Small intestine (tissue), 7 donors: ENCODE measurements at regions not wholly inside any gene's neighbourhood (a gene's known extent, or its start where the extent isn't known, plus 50 kb on each side); places are given as distances from the start of the nearest gene placed in this dataset.

Experiments used
- DNase-seq, 2 donors: peaks; one replicate each; pipeline versions ENCODE4 v3.0.0 to v3.0.0-alpha.2; 2013
- FAIRE-seq: peaks from 2 replicates; lab custom pipeline; 2012; peaks lifted over from hg19 to GRCh38; lab: Jason Lieb, UNC
- H3K27ac ChIP-seq, 3 donors: one replicate each; pipeline ENCODE4 v1.5.1; 2013; ENCODE audit warnings: low read length in 2 of 3, mild to moderate bottlenecking in 2 of 3, control low read depth in 1 of 3, inconsistent platforms in 1 of 3, low read depth in 1 of 3, moderate library complexity in 1 of 3
- H3K27me3 ChIP-seq, 3 donors: one replicate each; pipeline ENCODE4 v1.6.1; 2013; ENCODE audit warnings: low read length in 3 of 3, inconsistent platforms in 1 of 3; ENCODE audit not compliant: control insufficient read depth in 3 of 3, insufficient read depth in 3 of 3
- H3K36me3 ChIP-seq, 3 donors: one replicate each; pipeline ENCODE4 v1.6.1; 2013; ENCODE audit warnings: low read length in 3 of 3, inconsistent platforms in 1 of 3, low read depth in 1 of 3, mild to moderate bottlenecking in 1 of 3, moderate library complexity in 1 of 3; ENCODE audit not compliant: control insufficient read depth in 3 of 3, insufficient read depth in 2 of 3
- H3K4me1 ChIP-seq, 3 donors: one replicate each; pipeline ENCODE4 v1.6.1; 2013; ENCODE audit warnings: low read length in 2 of 3, inconsistent platforms in 1 of 3, low read depth in 1 of 3, mild to moderate bottlenecking in 1 of 3, moderate library complexity in 1 of 3; ENCODE audit not compliant: control insufficient read depth in 3 of 3, insufficient read depth in 2 of 3
- H3K4me3 ChIP-seq, 3 donors: one replicate each; pipeline ENCODE4 v1.5.1; 2013; ENCODE audit warnings: low read length in 3 of 3, control low read depth in 1 of 3, inconsistent platforms in 1 of 3, low read depth in 1 of 3, mild to moderate bottlenecking in 1 of 3, moderate library complexity in 1 of 3
- H3K9me3 ChIP-seq, 2 donors: one replicate each; pipeline ENCODE4 v1.6.1; 2013; ENCODE audit warnings: low read depth in 1 of 2, low read length in 1 of 2; ENCODE audit not compliant: control insufficient read depth in 2 of 2, insufficient read depth in 1 of 2
- WGBS, 3 donors: extraction: QIAGEN DNeasy Blood & Tissue Kit; methylation state at CpG; one replicate each; pipeline ENCODE4 v1.1.7; 2013; 5-methylcytosine and 5-hydroxymethylcytosine counted together
- donor health status: healthy with polysubstance abuse.
- donor health status: control.
- donor health status: control.
- donor health status: Bipolar disorder and iron deficiency.
- donor health status: healthy.

DNA sequence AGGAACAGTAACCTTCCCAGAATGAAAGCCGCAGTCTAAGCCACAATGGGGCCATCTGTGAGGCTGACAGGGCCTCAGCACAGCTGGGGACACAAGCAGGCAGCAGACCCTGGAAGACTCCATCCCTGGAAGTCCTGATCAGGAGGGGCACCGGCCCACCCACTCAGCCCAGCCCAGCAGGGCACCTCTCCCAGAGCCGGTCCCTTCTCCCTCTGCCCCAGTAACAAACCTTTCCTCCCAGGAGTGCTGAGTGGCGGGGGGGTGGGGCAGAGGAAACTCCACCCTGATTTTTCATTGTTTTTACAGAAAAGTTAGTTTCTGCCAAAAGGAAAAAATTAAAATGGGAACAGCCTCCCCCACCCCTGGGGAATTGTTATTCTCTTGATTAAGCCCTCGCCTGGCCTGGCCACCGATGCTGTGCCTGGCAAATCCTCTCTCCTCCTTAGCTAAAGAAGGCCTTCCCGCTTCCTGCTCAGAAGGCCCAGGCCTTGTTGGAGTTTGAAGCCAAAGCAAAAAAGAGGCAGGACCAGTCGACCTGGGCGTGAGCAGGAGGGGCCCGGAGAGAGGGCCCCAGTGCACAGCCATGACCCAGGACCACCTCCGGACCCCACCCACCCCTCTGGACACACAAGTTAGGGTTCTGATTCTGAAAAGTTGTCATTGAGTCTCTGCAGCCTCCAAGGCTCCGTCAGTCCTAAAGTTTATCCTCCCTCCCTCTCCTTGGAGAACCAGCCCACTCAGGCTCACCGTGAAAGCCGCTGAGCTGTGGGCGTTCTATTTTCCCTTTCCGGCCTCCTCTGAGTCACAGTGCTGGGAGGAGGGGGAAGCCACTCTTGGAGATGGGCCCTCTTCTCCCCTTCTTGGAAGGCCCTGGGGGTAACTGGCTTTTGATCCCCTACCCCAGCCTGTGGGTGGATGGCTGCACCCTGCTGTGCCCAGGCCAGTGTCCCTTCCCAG is 128.4 kb upstream of the TNRC6C start:
- H3K36me3 ChIP-seq: no peaks in the 10 kb centered on the region
- H3K4me1 ChIP-seq: peaks cover 0 to 11% (median 4%) of the 10 kb centered on the region in 3 donors
- FAIRE-seq (no peak), DNase-seq (no peak)
- WGBS, 3 donors: 52 to 77% (median 65%) methylated on average over 14 to 16 of the region's 16 CpGs
- no peak overlapping the region for H3K4me3 ChIP-seq
- H3K9me3 ChIP-seq: no peaks in the 10 kb centered on the region
- peaks cover 0 to 5% (median 0%) of the 10 kb centered on the region in 3 donors for H3K27me3 ChIP-seq
- H3K27ac ChIP-seq: peak overlapping the region in 1 of 3 donors; percentile 86

DNA sequence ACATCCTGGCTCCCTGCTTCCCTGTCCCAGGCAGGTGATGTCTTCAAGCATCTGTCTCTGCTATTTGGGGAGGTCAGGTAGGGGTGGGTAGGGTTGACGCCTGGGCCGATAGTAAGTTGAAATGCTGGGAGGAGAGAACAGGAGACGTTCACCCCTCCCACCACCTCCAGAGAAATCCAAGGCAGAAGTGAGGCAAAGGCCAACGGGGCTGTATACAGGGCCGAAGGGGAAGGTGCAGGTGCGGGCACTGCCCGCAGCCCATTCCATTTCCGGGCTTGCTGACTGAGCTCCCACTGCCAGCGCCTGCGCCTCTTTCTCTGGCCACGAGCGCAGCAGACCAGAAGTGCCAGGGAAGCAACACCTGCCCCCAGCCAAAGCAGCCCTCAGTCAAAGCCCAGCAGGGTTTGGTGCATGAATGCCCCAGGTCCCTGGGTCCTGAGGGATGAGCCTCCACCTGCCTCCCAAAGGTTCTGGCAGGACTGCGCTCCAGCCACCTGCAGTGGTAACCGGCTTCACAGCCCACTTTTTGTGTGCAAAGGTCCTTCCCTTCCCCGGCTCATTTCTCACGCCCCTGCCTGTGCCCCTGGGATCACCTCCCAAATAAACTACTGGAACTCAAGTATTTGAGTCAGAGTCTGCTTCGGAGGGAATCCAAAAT is 127.6 kb upstream of the TNRC6C start:
- DNase-seq (no peak), FAIRE-seq (no peak)
- 78 to 80% (median 80%) methylated on average over 17 of the region's 17 CpGs for WGBS, 3 donors
- no peaks in the 10 kb centered on the region for H3K36me3 ChIP-seq
- H3K4me3 ChIP-seq: no peak overlapping the region
- peaks cover 0 to 11% (median 4%) of the 10 kb centered on the region in 3 donors for H3K4me1 ChIP-seq
- H3K27me3 ChIP-seq: peaks cover 0 to 5% (median 0%) of the 10 kb centered on the region in 3 donors
- peak overlapping the region in 1 of 3 donors; percentile 86 for H3K27ac ChIP-seq
- H3K9me3 ChIP-seq: no peaks in the 10 kb centered on the region

DNA sequence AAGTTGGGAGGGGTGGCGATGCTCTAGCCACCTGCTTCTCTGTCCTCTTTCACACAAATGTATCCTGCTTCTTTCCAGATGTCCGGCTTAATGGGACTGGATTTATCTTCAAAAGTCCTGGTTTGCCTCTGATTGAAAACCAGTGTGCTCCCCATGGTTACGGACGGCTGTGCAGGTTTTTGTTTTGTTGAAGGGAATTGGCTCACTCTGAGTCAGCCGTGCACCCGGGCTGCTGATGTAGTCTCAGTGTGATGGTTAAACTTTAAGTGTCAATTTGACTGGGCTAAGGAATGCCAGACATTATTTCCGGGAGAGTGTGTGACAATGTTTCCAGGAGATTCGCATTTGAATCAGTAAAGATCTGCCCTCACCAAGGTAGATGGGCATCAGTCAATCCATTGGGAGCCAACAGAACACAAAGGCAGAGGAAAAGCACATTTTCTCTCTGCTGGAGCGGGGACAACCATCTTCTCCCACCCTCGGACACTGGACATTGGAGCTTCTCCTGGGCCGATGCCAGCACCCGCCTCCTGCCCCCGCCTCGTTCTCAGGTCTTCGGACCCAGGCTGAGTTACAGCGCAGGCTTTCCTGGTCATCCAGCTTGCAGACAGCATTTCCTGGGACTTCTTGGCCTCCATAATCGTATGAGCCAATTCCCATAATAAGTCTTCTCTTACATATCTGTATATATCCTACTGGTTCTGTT is 126.9 kb upstream of the TNRC6C start:
- Histone ChIP-seq H3K27me3 (peaks cover 0 to 5% (median 0%) of the 10 kb centered on the region in 3 donors), H3K9me3 (no peaks in the 10 kb centered on the region), H3K36me3 (no peaks in the 10 kb centered on the region), H3K4me1 (peaks cover 0 to 11% (median 4%) of the 10 kb centered on the region in 3 donors), H3K4me3 (no peak overlapping the region), H3K27ac (peak overlapping the region in 1 of 3 donors; percentile 86)
- WGBS, 3 donors: 78 to 84% (median 80%) methylated on average over 17 of the region's 17 CpGs
- DNase-seq (no peak), FAIRE-seq (no peak)

DNA sequence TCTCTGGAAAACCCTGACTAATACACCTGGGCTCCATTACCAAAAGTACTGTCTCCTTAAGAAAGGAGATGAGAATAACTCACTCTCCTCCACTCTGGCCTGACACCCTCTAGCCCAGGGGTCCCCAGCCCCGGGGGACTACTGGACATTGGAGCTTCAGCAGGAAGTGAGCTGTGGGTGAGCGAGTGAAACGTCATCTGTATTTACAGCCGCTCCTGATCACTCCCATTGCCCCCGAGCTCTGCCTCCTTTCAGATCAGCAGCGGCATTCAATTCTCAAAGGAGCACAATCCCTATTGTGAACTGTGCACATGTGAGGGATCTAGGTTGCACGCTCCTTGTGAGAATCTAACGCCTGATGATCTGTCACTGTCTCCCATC is 126.3 kb upstream of the TNRC6C start:
- no peak for DNase-seq
- H3K4me1 ChIP-seq: peaks cover 0 to 11% (median 4%) of the 10 kb centered on the region in 3 donors
- FAIRE-seq: no peak
- no peaks in the 10 kb centered on the region for H3K9me3 ChIP-seq
- H3K4me3 ChIP-seq: no peak overlapping the region
- 80 to 85% (median 82%) methylated on average over 8 of the region's 8 CpGs for WGBS, 3 donors
- H3K27me3 ChIP-seq: peaks cover 0 to 5% (median 0%) of the 10 kb centered on the region in 3 donors
- H3K27ac ChIP-seq: no peak overlapping the region
- H3K36me3 ChIP-seq: no peaks in the 10 kb centered on the region

DNA sequence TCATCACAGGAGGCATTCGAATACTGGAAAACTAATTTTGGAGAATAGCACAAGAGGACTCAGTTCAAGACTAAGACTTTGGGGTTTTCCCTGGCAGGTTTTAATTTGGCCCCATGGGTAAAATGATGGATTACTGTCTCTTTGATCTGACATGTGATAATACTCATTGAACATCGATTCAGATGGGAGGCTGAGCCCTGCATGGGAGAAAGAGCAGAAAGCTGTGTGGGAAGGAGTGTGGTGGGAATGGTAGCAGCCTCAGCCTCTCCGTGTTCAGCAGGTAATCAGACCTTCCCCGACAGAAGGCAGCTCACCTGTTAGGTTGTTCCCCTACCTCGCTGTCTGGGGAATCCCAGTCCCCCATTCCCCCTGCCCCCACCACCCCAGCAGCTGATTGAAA is 124.7 kb upstream of the TNRC6C start:
- FAIRE-seq: no peak
- no peaks in the 10 kb centered on the region for H3K36me3 ChIP-seq
- peaks cover 0 to 11% (median 4%) of the 10 kb centered on the region in 3 donors for H3K4me1 ChIP-seq
- H3K9me3 ChIP-seq: no peaks in the 10 kb centered on the region
- peaks cover 0 to 5% (median 0%) of the 10 kb centered on the region in 3 donors for H3K27me3 ChIP-seq
- H3K27ac ChIP-seq: no peak overlapping the region
- no peak for DNase-seq
- WGBS, 3 donors: 77 to 88% (median 81%) methylated on average over 5 of the region's 5 CpGs
- H3K4me3 ChIP-seq: no peak overlapping the region

DNA sequence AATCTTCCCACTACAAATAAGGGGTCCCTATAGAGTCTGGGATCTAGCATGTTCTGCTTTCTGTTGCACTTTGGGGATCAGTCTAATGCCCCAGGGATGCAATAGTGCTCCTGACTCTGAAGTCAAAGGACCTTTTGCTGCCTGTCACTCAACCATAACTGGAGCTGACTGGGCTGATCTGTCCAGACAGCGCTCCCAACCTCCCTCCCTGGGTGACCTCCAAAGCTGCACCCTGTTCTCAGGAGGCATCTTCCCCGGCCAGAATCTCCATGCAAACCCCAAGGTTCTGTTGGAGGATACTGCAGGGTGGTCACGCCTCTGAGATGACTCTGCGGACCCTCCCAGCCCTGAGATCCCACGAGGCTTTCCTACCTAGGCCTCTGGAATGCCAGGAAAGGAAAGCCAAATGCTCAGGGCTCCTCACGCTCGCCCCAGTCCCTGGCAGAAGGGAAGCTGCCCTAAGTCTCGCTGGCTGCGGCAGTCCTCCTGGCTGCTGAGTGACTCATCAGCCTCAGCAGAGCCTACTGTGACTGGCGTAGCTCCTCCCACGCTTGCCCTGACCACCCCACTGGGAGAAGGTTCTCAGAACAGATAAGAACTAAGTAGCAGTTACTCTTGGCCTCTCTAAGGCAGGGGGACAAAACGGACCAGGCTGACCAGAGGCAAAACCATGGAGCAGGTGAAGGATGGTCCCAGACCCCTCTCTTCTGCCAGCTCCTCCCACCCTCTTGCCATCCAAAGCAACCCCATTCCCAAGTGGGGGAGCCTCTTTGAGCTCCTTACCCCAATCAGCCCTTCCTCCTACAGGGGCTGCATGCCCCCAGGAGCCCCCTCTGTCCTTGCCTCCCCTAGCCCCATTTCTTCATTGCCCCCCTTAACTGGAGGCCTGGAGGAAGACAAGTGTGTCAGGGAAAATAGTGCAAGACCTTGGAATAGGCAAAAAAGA is 124.1 kb upstream of the TNRC6C start:
- no peak for FAIRE-seq
- H3K4me1 ChIP-seq: peaks cover 0 to 11% (median 4%) of the 10 kb centered on the region in 3 donors
- no peak overlapping the region for H3K27ac ChIP-seq
- no peaks in the 10 kb centered on the region for H3K36me3 ChIP-seq
- H3K4me3 ChIP-seq: no peak overlapping the region
- no peaks in the 10 kb centered on the region for H3K9me3 ChIP-seq
- peak; percentile 71 for DNase-seq
- peaks cover 0 to 5% (median 0%) of the 10 kb centered on the region in 3 donors for H3K27me3 ChIP-seq
- WGBS, 3 donors: 16 to 51% (median 31%) methylated on average over 12 of the region's 12 CpGs

DNA sequence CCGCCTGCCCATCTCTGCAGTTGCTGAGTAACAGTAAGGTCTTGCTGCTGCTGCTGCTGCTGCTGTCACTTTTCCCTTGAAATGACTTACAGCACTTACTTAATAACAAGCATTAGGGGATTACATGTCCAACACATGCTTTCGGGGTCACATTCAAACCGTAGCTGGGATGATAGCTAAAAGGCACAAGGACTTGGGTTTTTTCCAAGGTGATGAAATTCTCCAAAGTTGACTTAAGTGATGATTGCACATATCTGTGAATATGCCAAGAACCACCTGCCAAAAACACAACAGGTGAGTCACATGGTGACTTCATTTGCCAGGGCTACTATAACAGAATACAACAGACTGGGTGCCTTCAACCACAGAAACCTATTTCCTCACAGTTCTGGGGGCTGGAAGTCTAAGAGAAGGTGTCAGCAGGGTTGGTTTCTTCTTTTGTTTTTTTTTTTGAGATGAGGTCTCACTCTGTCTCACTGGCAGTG is 121.9 kb upstream of the TNRC6C start:
- peaks cover 0 to 3% (median 0%) of the 10 kb centered on the region in 3 donors for H3K27me3 ChIP-seq
- 54 to 75% (median 56%) methylated on average over 3 of the region's 3 CpGs for WGBS, 3 donors
- peaks cover 0 to 22% (median 4%) of the 10 kb centered on the region in 3 donors for H3K4me1 ChIP-seq
- DNase-seq: no peak
- no peaks in the 10 kb centered on the region for H3K36me3 ChIP-seq
- H3K27ac ChIP-seq: no peak overlapping the region
- H3K9me3 ChIP-seq: no peaks in the 10 kb centered on the region
- no peak overlapping the region for H3K4me3 ChIP-seq
- FAIRE-seq: no peak
